Breast epithelium (tissue), 4 donors: ENCODE measurements at regions not wholly inside any gene's neighbourhood (a gene's known extent, or its start where the extent isn't known, plus 50 kb on each side); places are given as distances from the start of the nearest gene placed in this dataset.

ENCODE experiments used
- DNase-seq, 2 donors: peaks; one replicate each; pipeline ENCODE4 v3.0.0-alpha.2; 2019; ENCODE audit warnings: low spot score in 2 of 2
- H3K27ac ChIP-seq, 2 donors: fragments of 200-600 bp; sonication (generic) in 1 of 2; one replicate each; pipeline ENCODE4 v1.5.1; 2016 to 2019; ENCODE audit warnings: mild to moderate bottlenecking in 1 of 2
- H3K27me3 ChIP-seq, 2 donors: fragments of 200-600 bp; sonication (generic) in 1 of 2; one replicate each; pipeline versions ENCODE4 v1.5.1 to v1.6.0; 2017 to 2019; ENCODE audit warnings: control low read depth in 1 of 2, mild to moderate bottlenecking in 1 of 2
- H3K36me3 ChIP-seq: fragments of 200-600 bp; one replicate; pipeline ENCODE4 v1.5.1; 2019
- H3K4me1 ChIP-seq, 2 donors: fragments of 200-600 bp; sonication (generic); one replicate each; pipeline ENCODE4 v1.5.1; 2016 to 2019; ENCODE audit warnings: control low read depth in 1 of 2
- H3K4me3 ChIP-seq, 3 donors: fragments of 200-600 bp; sonication (generic); 1 replicate in 2 of 3; 2 replicates in 1 of 3; pipeline ENCODE4 v1.5.1; 2016 to 2019; ENCODE audit warnings: mild to moderate bottlenecking in 3 of 3, moderate library complexity in 2 of 3
- H3K9me3 ChIP-seq, 2 donors: fragments of 200-600 bp; sonication (generic) in 1 of 2; one replicate each; pipeline ENCODE4 v1.5.1; 2016 to 2019; ENCODE audit warnings: control low read depth in 1 of 2
- CTCF ChIP-seq, 3 donors: fragments of 450-650 bp; IDR thresholded peaks; one replicate each; pipeline ENCODE4 v1.5.1; 2016 to 2017; ENCODE audit warnings: antibody characterized with exemption in 3 of 3, mild to moderate bottlenecking in 3 of 3, moderate library complexity in 3 of 3
- POLR2A ChIP-seq: fragments of 450-650 bp; IDR thresholded peaks from one replicate; pipeline ENCODE4 v1.6.1; 2016; ENCODE audit warnings: antibody characterized with exemption, mild to moderate bottlenecking, moderate library complexity
- POLR2AphosphoS5 ChIP-seq, 3 donors: sonication (generic); formaldehyde crosslinking; IDR thresholded peaks; one replicate each; pipeline ENCODE4 v1.6.1; 2017; ENCODE audit warnings: antibody characterized with exemption in 3 of 3
- intact Hi-C: fragments of 100-400 bp; cut with DNase I; formaldehyde crosslinking; loops from one replicate; pipeline ENCODE4 v1.15.1; 2023; ENCODE audit warnings: low total_unique reads

- intact Hi-C loops, result no loop called here
- H3K4me3 ChIP-seq, result no peak overlapping the region
- no peaks in the 10 kb centered on the region for H3K36me3 ChIP-seq
- no peaks in the 10 kb centered on the region for H3K4me1 ChIP-seq
- H3K9me3 ChIP-seq, result no peaks in the 10 kb centered on the region
- H3K27me3 ChIP-seq, result no peaks in the 10 kb centered on the region
- TF ChIP-seq POLR2A (no peak), POLR2AphosphoS5 (IDR thresholded peaks at IDR 0.05) (no peak)
- no peak for DNase-seq
- H3K27ac ChIP-seq, result no peak overlapping the region
Observed at GRCh38 chr6:14644381-14644780, 526.8 kb downstream of the CD83 start.

GRCh38 chr6:14645221-14645620 is 527.6 kb downstream of the CD83 start:
- intact Hi-C loops, result no loop called here
- TF ChIP-seq CTCF (IDR thresholded peaks at IDR 0.05), result no peak
- no peak for TF ChIP-seq POLR2A
- TF ChIP-seq POLR2AphosphoS5 (IDR thresholded peaks at IDR 0.05), result no peak
- no peak for DNase-seq
- H3K9me3 ChIP-seq, result no peaks in the 10 kb centered on the region
- H3K27ac ChIP-seq, result no peak overlapping the region
- H3K36me3 ChIP-seq, result no peaks in the 10 kb centered on the region
- H3K4me1 ChIP-seq, result no peaks in the 10 kb centered on the region
- H3K27me3 ChIP-seq, result no peaks in the 10 kb centered on the region
- H3K4me3 ChIP-seq, result no peak overlapping the region

- no peaks in the 10 kb centered on the region for H3K36me3 ChIP-seq
- no peaks in the 10 kb centered on the region for H3K27me3 ChIP-seq
- no peaks in the 10 kb centered on the region for H3K9me3 ChIP-seq
- no peak overlapping the region for H3K4me3 ChIP-seq
- intact Hi-C loops, result no loop called here
- no peaks in the 10 kb centered on the region for H3K4me1 ChIP-seq
- no peak for DNase-seq
- TF ChIP-seq POLR2A (no peak), CTCF (IDR thresholded peaks at IDR 0.05) (no peak), POLR2AphosphoS5 (IDR thresholded peaks at IDR 0.05) (no peak)
- no peak overlapping the region for H3K27ac ChIP-seq
Observed at GRCh38 chr6:14645841-14646240, 528.3 kb downstream of the CD83 start.

GRCh38 chr6:14646371-14646770 is 528.8 kb downstream of the CD83 start:
- Histone ChIP-seq H3K4me3 (no peak overlapping the region), H3K27ac (no peak overlapping the region), H3K4me1 (no peaks in the 10 kb centered on the region), H3K36me3 (no peaks in the 10 kb centered on the region), H3K9me3 (no peaks in the 10 kb centered on the region), H3K27me3 (no peaks in the 10 kb centered on the region)
- DNase-seq, result no peak
- TF ChIP-seq CTCF (IDR thresholded peaks at IDR 0.05), result no peak
- no peak for TF ChIP-seq POLR2AphosphoS5 (IDR thresholded peaks at IDR 0.05)
- no peak for TF ChIP-seq POLR2A
- intact Hi-C loops, result no loop called here

GRCh38 chr6:14647357-14647756 is 529.8 kb downstream of the CD83 start:
- no peaks in the 10 kb centered on the region for H3K4me1 ChIP-seq
- no peaks in the 10 kb centered on the region for H3K9me3 ChIP-seq
- H3K4me3 ChIP-seq, result no peak overlapping the region
- intact Hi-C loops, result no loop called here
- H3K27me3 ChIP-seq, result no peaks in the 10 kb centered on the region
- no peak overlapping the region for H3K27ac ChIP-seq
- H3K36me3 ChIP-seq, result no peaks in the 10 kb centered on the region
- DNase-seq, result no peak
- TF ChIP-seq POLR2AphosphoS5 (IDR thresholded peaks at IDR 0.05) (no peak), CTCF (IDR thresholded peaks at IDR 0.05) (no peak), POLR2A (no peak)

GRCh38 chr6:14652536-14652935 is 535.0 kb downstream of the CD83 start:
- TF ChIP-seq CTCF (IDR thresholded peaks at IDR 0.05), result no peak
- no peak for TF ChIP-seq POLR2AphosphoS5 (IDR thresholded peaks at IDR 0.05)
- no peak for TF ChIP-seq POLR2A
- Histone ChIP-seq H3K27ac (no peak overlapping the region), H3K4me1 (no peaks in the 10 kb centered on the region), H3K36me3 (no peaks in the 10 kb centered on the region), H3K27me3 (no peaks in the 10 kb centered on the region), H3K4me3 (no peak overlapping the region), H3K9me3 (no peaks in the 10 kb centered on the region)
- no peak for DNase-seq
- intact Hi-C loops, result no loop called here
